ENCODE measurements at regions not wholly inside any gene's neighbourhood (a gene's known extent, or its start where the extent isn't known, plus 50 kb on each side); places are given as distances from the start of the nearest gene placed in this dataset.

GRCh38 chr10:34049887-34050286 lies 715.4 kb upstream of the NRP1 start:
- DNase-seq (ENCODE audit: low read depth in 1 of 2, low spot score in 2 of 2), result no peak
- no peak for FAIRE-seq
- no peak overlapping the region for H3K23ac ChIP-seq (ENCODE audit: insufficient read length)
- H2BK15ac ChIP-seq (ENCODE audit: low read length), result no peak overlapping the region
- H3K79me1 ChIP-seq (ENCODE audit: low read depth, low read length), result no peaks in the 10 kb centered on the region
- H2BK20ac ChIP-seq (ENCODE audit: low read length), result no peak overlapping the region
- H3K9me3 ChIP-seq (ENCODE audit: insufficient read depth in 2 of 2, low read depth in 1 of 2, low read length in 1 of 2), result no peaks in the 10 kb centered on the region
- no peaks in the 10 kb centered on the region for H3K23me2 ChIP-seq (ENCODE audit: low read depth, low read length)
- no peaks in the 10 kb centered on the region for H3K4me1 ChIP-seq (replicated peaks in 1 of 4; ENCODE audit: control insufficient read depth in 3 of 4, insufficient read depth in 4 of 4, low read length in 3 of 4)
- H3K14ac ChIP-seq (ENCODE audit: insufficient read length), result no peak overlapping the region
- H3K4me2 ChIP-seq (ENCODE audit: insufficient read depth in 1 of 2, low read depth in 2 of 2, low read length in 2 of 2), result no peak overlapping the region
- 89% methylated on average over 9 of the region's 9 CpGs; no CpG with 5 or more reads in 1 of the 2 experiments for WGBS, 2 experiments (ENCODE audit: extremely low coverage in 1 of 2, insufficient coverage in 1 of 2, insufficient read length in 1 of 2, insufficient replicate concordance in 2 of 2, low coverage in 1 of 2, low lambda C conversion rate in 2 of 2, missing lambda C conversion rate in 1 of 2)
- H2AFZ ChIP-seq (ENCODE audit: low read length), result no peak overlapping the region
- no peaks in the 10 kb centered on the region for H3K27me3 ChIP-seq (replicated peaks in 1 of 4; ENCODE audit: control insufficient read depth in 3 of 4, extremely low read depth in 1 of 4, insufficient read depth in 3 of 4, low read length in 3 of 4)
- H2BK12ac ChIP-seq (ENCODE audit: low read depth, low read length), result no peak overlapping the region
- no peak overlapping the region for H3K56ac ChIP-seq (replicated peaks; ENCODE audit: insufficient read length, low read depth, low read length)
- no peaks in the 10 kb centered on the region for H3K79me2 ChIP-seq (ENCODE audit: control insufficient read depth in 1 of 2, insufficient read depth in 2 of 2, low read length in 2 of 2)
- H3K18ac ChIP-seq (ENCODE audit: extremely low read depth, low read length), result no peak overlapping the region
- no peaks in the 10 kb centered on the region for H3K36me3 ChIP-seq (ENCODE audit: control insufficient read depth in 2 of 4, insufficient read depth in 4 of 4, low read length in 3 of 4)
- no peak overlapping the region for H3K4me3 ChIP-seq (ENCODE audit: extremely low read depth in 1 of 4, insufficient read depth in 2 of 4, low read depth in 3 of 4, low read length in 4 of 4)
- CTCF ChIA-PET (ENCODE audit: partially characterized antibody), result no interaction called here
- H4K5ac ChIP-seq (ENCODE audit: insufficient read length, low read depth, low read length), result no peak overlapping the region
- no peak overlapping the region for H3K9ac ChIP-seq (replicated peaks in 1 of 4; ENCODE audit: extremely low read depth in 1 of 4, low read depth in 3 of 4, low read length in 3 of 4)
- H4K20me1 ChIP-seq (replicated peaks in 1 of 2; ENCODE audit: control insufficient read depth in 1 of 2, insufficient read depth in 2 of 2, low read length in 2 of 2), result no peaks in the 10 kb centered on the region
- H3K27ac ChIP-seq (ENCODE audit: low read depth, low read length), result no peak overlapping the region
- H2BK120ac ChIP-seq (replicated peaks; ENCODE audit: low read depth, low read length), result no peak overlapping the region
- H2BK5ac ChIP-seq (ENCODE audit: low read depth, low read length), result no peak overlapping the region
- POLR2A ChIA-PET (ENCODE audit: partially characterized antibody), result no interaction called here
- H3K4ac ChIP-seq (replicated peaks; ENCODE audit: insufficient read length, low read depth, low read length), result no peak overlapping the region
- H4K91ac ChIP-seq (replicated peaks; ENCODE audit: insufficient read length, low read length), result no peak overlapping the region
- no peak overlapping the region for H4K8ac ChIP-seq (ENCODE audit: extremely low read depth, insufficient read depth, low read length)
- H2AK5ac ChIP-seq (ENCODE audit: low read depth, low read length), result no peak overlapping the region
- TF ChIP-seq NRF1 (IDR thresholded peaks at IDR 0.05; ENCODE audit: low read depth, low read length) (no peak), JUN (IDR thresholded peaks at IDR 0.05; ENCODE audit: low read depth, low read length) (no peak), SIX5 (IDR thresholded peaks at IDR 0.05; ENCODE audit: low read depth, low read length) (no peak), KDM1A (IDR thresholded peaks at IDR 0.05; ENCODE audit: borderline replicate concordance, low read length) (no peak), RNF2 (IDR thresholded peaks at IDR 0.05; ENCODE audit: borderline replicate concordance, low read depth, low read length, missing control alignments, poor library complexity, severe bottlenecking) (no peak), CBX8 (IDR thresholded peaks at IDR 0.05; ENCODE audit: borderline replicate concordance, low read depth, low read length) (no peak), GABPA (IDR thresholded peaks at IDR 0.05; ENCODE audit: borderline replicate concordance, insufficient read depth, low read length) (no peak), USF2 (IDR thresholded peaks at IDR 0.05; ENCODE audit: low read length) (no peak), CEBPB (IDR thresholded peaks at IDR 0.05; ENCODE audit: low read depth, low read length) (no peak)
- TF ChIP-seq, protein P1, sequence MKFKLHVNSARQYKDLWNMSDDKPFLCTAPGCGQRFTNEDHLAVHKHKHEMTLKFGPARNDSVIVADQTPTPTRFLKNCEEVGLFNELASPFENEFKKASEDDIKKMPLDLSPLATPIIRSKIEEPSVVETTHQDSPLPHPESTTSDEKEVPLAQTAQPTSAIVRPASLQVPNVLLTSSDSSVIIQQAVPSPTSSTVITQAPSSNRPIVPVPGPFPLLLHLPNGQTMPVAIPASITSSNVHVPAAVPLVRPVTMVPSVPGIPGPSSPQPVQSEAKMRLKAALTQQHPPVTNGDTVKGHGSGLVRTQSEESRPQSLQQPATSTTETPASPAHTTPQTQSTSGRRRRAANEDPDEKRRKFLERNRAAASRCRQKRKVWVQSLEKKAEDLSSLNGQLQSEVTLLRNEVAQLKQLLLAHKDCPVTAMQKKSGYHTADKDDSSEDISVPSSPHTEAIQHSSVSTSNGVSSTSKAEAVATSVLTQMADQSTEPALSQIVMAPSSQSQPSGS (IDR thresholded peaks at IDR 0.05; ENCODE audit: low read length), result no peak
- TF ChIP-seq, protein P2, sequence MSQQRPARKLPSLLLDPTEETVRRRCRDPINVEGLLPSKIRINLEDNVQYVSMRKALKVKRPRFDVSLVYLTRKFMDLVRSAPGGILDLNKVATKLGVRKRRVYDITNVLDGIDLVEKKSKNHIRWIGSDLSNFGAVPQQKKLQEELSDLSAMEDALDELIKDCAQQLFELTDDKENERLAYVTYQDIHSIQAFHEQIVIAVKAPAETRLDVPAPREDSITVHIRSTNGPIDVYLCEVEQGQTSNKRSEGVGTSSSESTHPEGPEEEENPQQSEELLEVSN (IDR thresholded peaks at IDR 0.05), result no peak

Data from H1 (cell line).